PC-3 (cell line): ENCODE measurements at regions not wholly inside any gene's neighbourhood (a gene's known extent, or its start where the extent isn't known, plus 50 kb on each side); places are given as distances from the start of the nearest gene placed in this dataset.

Experiments
- CTCF ChIP-seq: fragments of 300-600 bp; sonication (generic); conservative IDR thresholded peaks from 2 replicates; pipeline ENCODE4 v1.5.1; 2017; ENCODE audit warnings: antibody characterized with exemption, low read depth, mild to moderate bottlenecking, low read length
- EZH2 ChIP-seq: fragments of 300-600 bp; sonication (generic); IDR thresholded peaks from one replicate; pipeline ENCODE4 v1.6.1; 2017; ENCODE audit warnings: antibody characterized with exemption, mild to moderate bottlenecking, low read length; ENCODE audit not compliant: unreplicated experiment
- EZH2phosphoT487 ChIP-seq: fragments of 300-600 bp; sonication (generic); IDR thresholded peaks from 2 replicates; pipeline ENCODE4 v1.6.1; 2018; ENCODE audit warnings: mild to moderate bottlenecking, antibody characterized with exemption, low read length, borderline replicate concordance

- TF ChIP-seq CTCF (no peak), EZH2 (no peak), EZH2phosphoT487 (no peak)
Measured at GRCh38 chr16:63785170-63785569, 1336.7 kb downstream of the CDH11 start.
